Ishikawa (cell line): ENCODE measurements at regions not wholly inside any gene's neighbourhood (a gene's known extent, or its start where the extent isn't known, plus 50 kb on each side); places are given as distances from the start of the nearest gene placed in this dataset.

Experiments
- CEBPB ChIP-seq: IDR thresholded peaks from 2 replicates; pipeline ENCODE4 v1.6.1; 2012
- CREB1 ChIP-seq: IDR thresholded peaks from 2 replicates; pipeline ENCODE4 v1.6.1; 2012; ENCODE audit warnings: low read depth
- EGR1 ChIP-seq: IDR thresholded peaks from 2 replicates; pipeline ENCODE4 v1.6.1; 2012
- EP300 ChIP-seq: IDR thresholded peaks from 2 replicates; pipeline ENCODE4 v1.6.1; 2012; ENCODE audit warnings: borderline replicate concordance
- FOXM1 ChIP-seq: IDR thresholded peaks from 2 replicates; pipeline ENCODE4 v1.6.1; 2012; ENCODE audit warnings: low read depth, borderline replicate concordance
- MAX ChIP-seq: IDR thresholded peaks from 2 replicates; pipeline ENCODE4 v1.6.1; 2012
- NFIC ChIP-seq: IDR thresholded peaks from 2 replicates; pipeline ENCODE4 v1.6.1; 2012
- RAD21 ChIP-seq: IDR thresholded peaks from 2 replicates; pipeline ENCODE4 v1.6.1; 2012; ENCODE audit warnings: low read depth
- REST ChIP-seq: IDR thresholded peaks from 2 replicates; pipeline ENCODE4 v1.6.1; 2012; ENCODE audit warnings: low read depth, mild to moderate bottlenecking
- TAF1 ChIP-seq: IDR thresholded peaks from 2 replicates; pipeline ENCODE4 v1.6.1; 2012; ENCODE audit warnings: low read depth, mild to moderate bottlenecking
- TCF12 ChIP-seq: IDR thresholded peaks from 2 replicates; pipeline ENCODE4 v1.6.1; 2012; ENCODE audit warnings: low read depth
- TEAD4 ChIP-seq: IDR thresholded peaks from 2 replicates; pipeline ENCODE4 v1.6.1; 2012
- USF1 ChIP-seq: IDR thresholded peaks from 2 replicates; pipeline ENCODE4 v1.6.1; 2012
- YY1 ChIP-seq: IDR thresholded peaks from 2 replicates; pipeline ENCODE4 v1.6.1; 2012; ENCODE audit warnings: low read depth
- ZBTB7A ChIP-seq: IDR thresholded peaks from 2 replicates; pipeline ENCODE4 v1.6.1; 2012; ENCODE audit warnings: low read depth

GRCh38 chr1:29739176-29739575 lies 502.9 kb downstream of the PTPRU start:
- TF ChIP-seq TEAD4: no peak
- no peak for TF ChIP-seq TCF12
- no peak for TF ChIP-seq REST
- no peak for TF ChIP-seq USF1

- TF ChIP-seq ZBTB7A: no peak
- TF ChIP-seq REST: peak; percentile 92
These were observed 500.4 kb downstream of the PTPRU start for GRCh38 chr1:29736582-29737188.

- TF ChIP-seq TCF12 (no peak), ZBTB7A (no peak), FOXM1 (no peak), CEBPB (no peak), TAF1 (no peak), CREB1 (no peak), USF1 (no peak), TEAD4 (no peak), MAX (no peak), EP300 (no peak), EGR1 (no peak), RAD21 (no peak), REST (no peak)
These were observed 496.1 kb downstream of the PTPRU start for GRCh38 chr1:29732453-29732852.

- no peak for TF ChIP-seq RAD21
These were observed 494.3 kb downstream of the PTPRU start for GRCh38 chr1:29730623-29731022.

GRCh38 chr1:29729281-29729680 lies 493.0 kb downstream of the PTPRU start:
- TF ChIP-seq TEAD4 (no peak), REST (no peak), RAD21 (no peak), EGR1 (no peak), CEBPB (no peak), EP300 (no peak), MAX (no peak), NFIC (no peak), USF1 (no peak), YY1 (no peak), ZBTB7A (no peak), CREB1 (no peak), TCF12 (no peak), FOXM1 (no peak), TAF1 (no peak)
